NCI-H1105 (cell line): ENCODE measurements at regions not wholly inside any gene's neighbourhood (a gene's known extent, or its start where the extent isn't known, plus 50 kb on each side); places are given as distances from the start of the nearest gene placed in this dataset.
"Not testable (repeated sequence)": the region's sequence is repeated elsewhere in the genome, so short reads cannot be mapped to it uniquely, and the experiment has no call there.

ENCODE experiments used
- DNase-seq: peaks from one replicate; lab custom pipeline; 2025; lab: John Stamatoyannopoulos, UW

GRCh38 chr16:62390214-62390613 lies 354.0 kb upstream of the CDH8 start:
- no peak for DNase-seq

GRCh38 chr16:62386411-62386810 lies 350.2 kb upstream of the CDH8 start:
- DNase-seq: no peak

GRCh38 chr16:62383941-62384340 lies 347.7 kb upstream of the CDH8 start:
- DNase-seq: no peak

- no peak for DNase-seq
Measured at GRCh38 chr16:62370445-62370844, 334.2 kb upstream of the CDH8 start.

GRCh38 chr16:62363501-62363900 lies 327.3 kb upstream of the CDH8 start:
- no peak for DNase-seq

- no peak for DNase-seq
Measured at GRCh38 chr16:62353355-62353754, 317.1 kb upstream of the CDH8 start.

- DNase-seq: no peak
Measured at GRCh38 chr16:62342216-62342615, 306.0 kb upstream of the CDH8 start.

GRCh38 chr16:62335356-62335755 lies 299.1 kb upstream of the CDH8 start:
- no peak for DNase-seq

- DNase-seq: no peak
Measured at GRCh38 chr16:62321606-62322005, 285.4 kb upstream of the CDH8 start.

GRCh38 chr16:62298600-62298999 lies 262.4 kb upstream of the CDH8 start:
- no peak for DNase-seq

- DNase-seq: no peak
Measured at GRCh38 chr16:62294213-62294972, 258.2 kb upstream of the CDH8 start.

- DNase-seq: no peak
Measured at GRCh38 chr16:62288990-62289629, 252.9 kb upstream of the CDH8 start.

- DNase-seq: no peak
Measured at GRCh38 chr16:62280506-62280905, 244.3 kb upstream of the CDH8 start.

GRCh38 chr16:62277942-62278341 lies 241.7 kb upstream of the CDH8 start:
- no peak for DNase-seq

GRCh38 chr16:62276637-62277036 lies 240.4 kb upstream of the CDH8 start:
- DNase-seq: no peak

- DNase-seq: no peak
Measured at GRCh38 chr16:62272035-62272434, 235.8 kb upstream of the CDH8 start.

- DNase-seq: no peak
Measured at GRCh38 chr16:62261760-62262159, 225.5 kb upstream of the CDH8 start.

- DNase-seq: not testable (repeated sequence)
Measured at GRCh38 chr16:62258931-62259435, 222.7 kb upstream of the CDH8 start.

GRCh38 chr16:62256406-62256805 lies 220.2 kb upstream of the CDH8 start:
- DNase-seq: no peak

- no peak for DNase-seq
Measured at GRCh38 chr16:62254847-62255246, 218.6 kb upstream of the CDH8 start.

GRCh38 chr16:62254372-62254771 lies 218.1 kb upstream of the CDH8 start:
- DNase-seq: no peak

- DNase-seq: no peak
Measured at GRCh38 chr16:62253966-62254365, 217.7 kb upstream of the CDH8 start.

- no peak for DNase-seq
Measured at GRCh38 chr16:62249069-62249468, 212.8 kb upstream of the CDH8 start.

- DNase-seq: no peak
Measured at GRCh38 chr16:62240722-62241121, 204.5 kb upstream of the CDH8 start.
